NCI-H446 (cell line): ENCODE measurements at regions not wholly inside any gene's neighbourhood (a gene's known extent, or its start where the extent isn't known, plus 50 kb on each side); places are given as distances from the start of the nearest gene placed in this dataset.

Experiments used
- DNase-seq, 2 experiments: peaks; one replicate each; lab custom pipeline; 2025; lab: John Stamatoyannopoulos, UW

GRCh38 chr14:42228611-42229010, 621.9 kb downstream of the LRFN5 start:
- DNase-seq: no peak

- peak; percentile 79 to 89 for DNase-seq
Observed at GRCh38 chr14:42224053-42224888, 617.6 kb downstream of the LRFN5 start.

GRCh38 chr14:42222924-42223471, 616.3 kb downstream of the LRFN5 start:
- DNase-seq: peak; percentile 74 to 92

- DNase-seq: no peak
Observed at GRCh38 chr14:42214981-42215491, 608.4 kb downstream of the LRFN5 start.

- DNase-seq: no peak
Observed at GRCh38 chr14:42200957-42201356, 594.3 kb downstream of the LRFN5 start.

- DNase-seq: no peak
Observed at GRCh38 chr14:42198010-42198409, 591.3 kb downstream of the LRFN5 start.

- peak; percentile 22 to 81 for DNase-seq
Observed at GRCh38 chr14:42192738-42193653, 586.3 kb downstream of the LRFN5 start.

GRCh38 chr14:42190744-42191143, 584.1 kb downstream of the LRFN5 start:
- no peak for DNase-seq

GRCh38 chr14:42187846-42188245, 581.2 kb downstream of the LRFN5 start:
- no peak for DNase-seq

GRCh38 chr14:42185718-42186117, 579.0 kb downstream of the LRFN5 start:
- DNase-seq: no peak

- DNase-seq: no peak
Observed at GRCh38 chr14:42174357-42174756, 567.7 kb downstream of the LRFN5 start.

GRCh38 chr14:42173206-42173605, 566.5 kb downstream of the LRFN5 start:
- no peak for DNase-seq

- no peak for DNase-seq
Observed at GRCh38 chr14:42172304-42172703, 565.6 kb downstream of the LRFN5 start.

- DNase-seq: no peak
Observed at GRCh38 chr14:42163136-42163535, 556.5 kb downstream of the LRFN5 start.

GRCh38 chr14:42159138-42159537, 552.5 kb downstream of the LRFN5 start:
- DNase-seq: no peak

GRCh38 chr14:42149609-42150261, 543.1 kb downstream of the LRFN5 start:
- DNase-seq: no peak

- no peak for DNase-seq
Observed at GRCh38 chr14:42145766-42146165, 539.1 kb downstream of the LRFN5 start.

GRCh38 chr14:42143114-42143513, 536.4 kb downstream of the LRFN5 start:
- no peak for DNase-seq

GRCh38 chr14:42141328-42141727, 534.7 kb downstream of the LRFN5 start:
- no peak for DNase-seq

GRCh38 chr14:42140831-42141279, 534.2 kb downstream of the LRFN5 start:
- DNase-seq: no peak

- no peak for DNase-seq
Observed at GRCh38 chr14:42140001-42140400, 533.3 kb downstream of the LRFN5 start.

- DNase-seq: no peak
Observed at GRCh38 chr14:42138406-42138805, 531.7 kb downstream of the LRFN5 start.
